ENCODE measurements at regions not wholly inside any gene's neighbourhood (a gene's known extent, or its start where the extent isn't known, plus 50 kb on each side); places are given as distances from the start of the nearest gene placed in this dataset.

DNA sequence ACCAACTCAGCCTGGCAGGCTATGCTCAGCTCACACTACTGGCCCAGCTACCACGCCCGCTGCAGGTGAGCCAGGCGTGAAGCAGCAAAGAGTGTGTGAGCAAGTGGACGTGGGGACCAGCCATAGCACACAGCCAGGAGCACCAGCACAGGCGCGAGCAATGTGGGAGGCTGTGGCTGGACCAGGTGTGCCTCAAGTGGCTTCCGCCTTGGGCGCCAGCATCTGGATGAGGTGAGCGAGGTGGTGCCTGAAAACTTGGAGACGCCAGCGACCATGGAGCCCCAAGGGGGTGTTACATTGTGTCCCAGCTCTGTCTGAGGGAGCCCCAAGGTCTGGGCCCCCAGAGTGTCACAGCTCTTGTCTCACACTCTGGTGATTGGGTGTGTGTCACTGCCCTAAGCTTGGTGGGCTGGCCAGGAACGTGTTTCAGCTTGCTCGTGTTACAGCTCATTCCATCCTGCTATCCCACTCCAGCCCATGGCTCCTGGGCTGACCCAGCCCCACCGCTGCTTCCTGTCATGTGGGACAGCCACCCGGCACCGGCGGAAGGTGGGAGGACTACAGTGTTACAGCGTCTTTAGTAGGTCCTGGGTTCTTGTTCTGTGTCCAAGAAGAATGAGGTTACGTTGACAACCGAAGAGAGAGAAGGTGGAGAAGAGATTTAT, 508.0 kb upstream of the MMS22L start:
- no peak for DNase-seq (ENCODE audit: low read depth, low spot score)
- CTCF ChIA-PET, result no interaction called here
- H3K4me3 ChIP-seq (ENCODE audit: low read depth, low read length), result no peak overlapping the region
- POLR2A ChIA-PET, result no interaction called here
- TF ChIP-seq, protein P1, sequence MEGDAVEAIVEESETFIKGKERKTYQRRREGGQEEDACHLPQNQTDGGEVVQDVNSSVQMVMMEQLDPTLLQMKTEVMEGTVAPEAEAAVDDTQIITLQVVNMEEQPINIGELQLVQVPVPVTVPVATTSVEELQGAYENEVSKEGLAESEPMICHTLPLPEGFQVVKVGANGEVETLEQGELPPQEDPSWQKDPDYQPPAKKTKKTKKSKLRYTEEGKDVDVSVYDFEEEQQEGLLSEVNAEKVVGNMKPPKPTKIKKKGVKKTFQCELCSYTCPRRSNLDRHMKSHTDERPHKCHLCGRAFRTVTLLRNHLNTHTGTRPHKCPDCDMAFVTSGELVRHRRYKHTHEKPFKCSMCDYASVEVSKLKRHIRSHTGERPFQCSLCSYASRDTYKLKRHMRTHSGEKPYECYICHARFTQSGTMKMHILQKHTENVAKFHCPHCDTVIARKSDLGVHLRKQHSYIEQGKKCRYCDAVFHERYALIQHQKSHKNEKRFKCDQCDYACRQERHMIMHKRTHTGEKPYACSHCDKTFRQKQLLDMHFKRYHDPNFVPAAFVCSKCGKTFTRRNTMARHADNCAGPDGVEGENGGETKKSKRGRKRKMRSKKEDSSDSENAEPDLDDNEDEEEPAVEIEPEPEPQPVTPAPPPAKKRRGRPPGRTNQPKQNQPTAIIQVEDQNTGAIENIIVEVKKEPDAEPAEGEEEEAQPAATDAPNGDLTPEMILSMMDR (IDR thresholded peaks at IDR 0.05; ENCODE audit: insufficient read depth, low read length, missing control alignments), result no peak

DNA sequence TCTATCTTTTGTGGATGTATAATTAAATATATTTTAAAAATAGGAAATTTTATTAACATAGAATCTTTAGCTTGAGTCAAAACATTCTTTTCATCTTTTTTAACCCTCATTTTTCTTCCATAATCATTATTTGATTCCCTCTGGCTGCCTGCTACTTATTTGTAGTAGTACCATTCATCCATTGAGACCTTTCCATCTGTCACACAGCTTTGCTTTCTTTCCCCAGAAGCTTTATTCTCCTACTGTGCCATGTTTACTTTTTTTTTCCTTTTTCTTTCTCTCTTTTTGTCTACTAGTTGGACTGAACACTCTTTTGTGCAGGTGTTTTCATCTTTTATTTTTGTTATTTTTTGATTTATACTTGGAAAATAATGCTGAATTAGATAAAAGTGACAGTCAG, 522.6 kb upstream of the MMS22L start:
- no peak for DNase-seq (ENCODE audit: low read depth, low spot score)
- TF ChIP-seq, protein P1 (IDR thresholded peaks at IDR 0.05; ENCODE audit: insufficient read depth, low read length, missing control alignments), result no peak
- ChIA-PET POLR2A (no interaction called here), CTCF (no interaction called here)
- H3K4me3 ChIP-seq (ENCODE audit: low read depth, low read length), result no peak overlapping the region

DNA sequence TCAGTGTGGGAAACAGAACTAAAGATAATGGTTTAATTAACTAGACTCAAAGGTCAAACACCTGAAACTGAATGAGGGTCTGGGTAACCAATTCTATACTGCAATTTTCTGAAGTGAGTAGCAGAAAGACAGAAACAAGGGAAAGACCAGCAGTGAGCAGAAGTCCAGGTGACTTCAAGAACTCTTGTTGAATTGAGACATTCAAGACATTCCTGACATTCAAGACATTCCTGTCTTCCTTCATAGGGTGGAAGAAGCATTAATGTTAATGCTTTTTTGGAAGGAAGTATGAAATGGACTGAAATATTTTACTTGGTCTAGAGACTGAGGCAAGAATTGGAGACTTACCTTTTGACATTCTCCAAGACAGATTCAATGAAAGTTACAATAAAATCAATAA, 529.9 kb upstream of the MMS22L start:
- no peak overlapping the region for H3K4me3 ChIP-seq (ENCODE audit: low read depth, low read length)
- no peak for DNase-seq (ENCODE audit: low read depth, low spot score)
- ChIA-PET CTCF (no interaction called here), POLR2A (no interaction called here)
- TF ChIP-seq, protein P1 (IDR thresholded peaks at IDR 0.05; ENCODE audit: insufficient read depth, low read length, missing control alignments), result no peak

DNA sequence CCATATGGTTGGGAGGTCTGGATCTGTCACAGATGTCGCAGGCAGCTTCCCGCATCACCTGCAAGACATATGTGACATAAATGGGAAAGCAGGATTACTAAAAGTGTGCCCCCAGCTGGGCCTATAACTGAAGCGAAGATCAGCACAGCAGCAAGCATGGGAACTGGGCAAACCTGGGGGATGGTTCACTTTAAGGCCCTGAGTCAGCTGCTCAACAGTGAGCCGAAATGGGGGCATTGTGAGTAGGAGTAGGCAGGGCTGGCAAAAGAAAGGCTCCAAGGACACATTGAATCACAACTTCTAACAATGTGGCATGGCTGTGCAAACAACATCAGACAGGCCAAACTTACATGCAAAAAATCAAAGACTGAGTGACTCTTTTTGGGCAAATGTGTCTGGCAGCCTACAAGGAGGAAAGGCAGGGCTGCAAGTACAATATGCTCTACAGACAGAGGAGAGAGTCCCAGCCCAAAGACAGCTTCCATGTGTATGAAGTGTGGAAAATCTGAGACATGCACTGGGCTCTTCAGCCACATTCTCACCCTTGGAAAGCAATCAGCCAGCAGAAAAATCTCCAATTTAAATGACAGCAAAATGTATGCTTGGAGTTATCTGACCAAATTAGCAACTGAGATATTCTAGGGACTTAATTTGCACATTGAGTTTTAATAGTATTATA, 531.0 kb upstream of the MMS22L start:
- H3K4me3 ChIP-seq (ENCODE audit: low read depth, low read length), result no peak overlapping the region
- ChIA-PET CTCF (no interaction called here), POLR2A (no interaction called here)
- DNase-seq (ENCODE audit: low read depth, low spot score), result no peak
- TF ChIP-seq, protein P1 (IDR thresholded peaks at IDR 0.05; ENCODE audit: insufficient read depth, low read length, missing control alignments), result no peak

DNA sequence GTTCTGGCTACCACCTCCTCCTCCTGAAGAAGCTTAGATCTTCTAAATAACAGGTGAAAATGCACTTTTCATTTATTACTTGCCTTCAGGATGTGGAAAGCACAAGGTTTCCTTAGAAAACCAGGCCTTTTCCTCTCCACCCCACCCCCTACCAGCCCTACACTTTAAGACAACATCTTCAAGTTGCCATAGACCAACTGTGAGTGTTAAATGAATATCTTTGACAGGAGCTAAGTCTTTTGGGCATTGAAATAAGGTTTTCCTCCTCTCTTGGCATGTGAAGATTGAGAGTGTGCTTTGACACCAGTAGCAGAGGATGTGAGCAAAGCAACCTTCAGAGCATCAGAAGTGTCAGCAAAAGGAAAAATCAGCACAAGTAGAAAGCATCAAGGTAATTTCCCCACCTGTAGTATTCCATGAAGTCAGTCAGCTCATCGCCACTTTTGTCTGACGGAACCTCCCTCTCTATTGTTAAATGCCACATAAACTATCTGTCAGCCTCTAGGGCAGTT, 532.3 kb upstream of the MMS22L start:
- no peak overlapping the region for H3K4me3 ChIP-seq (ENCODE audit: low read depth, low read length)
- ChIA-PET POLR2A (no interaction called here), CTCF (no interaction called here)
- TF ChIP-seq, protein P1 (IDR thresholded peaks at IDR 0.05; ENCODE audit: insufficient read depth, low read length, missing control alignments), result no peak
- no peak for DNase-seq (ENCODE audit: low read depth, low spot score)

DNA sequence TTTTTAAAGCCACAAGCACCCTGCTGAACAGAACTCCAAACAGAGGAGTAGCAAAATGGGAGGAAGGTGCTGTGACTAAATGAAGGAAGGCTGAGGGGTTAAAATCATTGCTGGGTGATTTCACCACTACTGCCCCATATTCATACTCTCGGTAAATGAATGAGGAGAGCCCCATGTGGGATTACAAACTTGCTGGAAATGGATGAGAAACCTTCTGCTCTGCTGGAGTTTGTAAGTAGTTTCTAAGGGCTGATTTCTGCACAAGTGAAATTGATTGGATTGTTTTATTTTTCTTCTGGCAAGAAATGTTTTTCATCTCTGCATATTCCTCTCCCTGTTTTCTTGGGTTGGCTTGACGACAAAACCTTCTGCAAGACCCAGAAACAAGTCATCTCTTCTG, 533.5 kb upstream of the MMS22L start:
- no peak overlapping the region for H3K4me3 ChIP-seq (ENCODE audit: low read depth, low read length)
- DNase-seq (ENCODE audit: low read depth, low spot score), result no peak
- POLR2A ChIA-PET, result no interaction called here
- CTCF ChIA-PET, result no interaction called here
- TF ChIP-seq, protein P1 (IDR thresholded peaks at IDR 0.05; ENCODE audit: insufficient read depth, low read length, missing control alignments), result no peak
